ENCODE measurements at regions not wholly inside any gene's neighbourhood (a gene's known extent, or its start where the extent isn't known, plus 50 kb on each side); places are given as distances from the start of the nearest gene placed in this dataset.

DNA sequence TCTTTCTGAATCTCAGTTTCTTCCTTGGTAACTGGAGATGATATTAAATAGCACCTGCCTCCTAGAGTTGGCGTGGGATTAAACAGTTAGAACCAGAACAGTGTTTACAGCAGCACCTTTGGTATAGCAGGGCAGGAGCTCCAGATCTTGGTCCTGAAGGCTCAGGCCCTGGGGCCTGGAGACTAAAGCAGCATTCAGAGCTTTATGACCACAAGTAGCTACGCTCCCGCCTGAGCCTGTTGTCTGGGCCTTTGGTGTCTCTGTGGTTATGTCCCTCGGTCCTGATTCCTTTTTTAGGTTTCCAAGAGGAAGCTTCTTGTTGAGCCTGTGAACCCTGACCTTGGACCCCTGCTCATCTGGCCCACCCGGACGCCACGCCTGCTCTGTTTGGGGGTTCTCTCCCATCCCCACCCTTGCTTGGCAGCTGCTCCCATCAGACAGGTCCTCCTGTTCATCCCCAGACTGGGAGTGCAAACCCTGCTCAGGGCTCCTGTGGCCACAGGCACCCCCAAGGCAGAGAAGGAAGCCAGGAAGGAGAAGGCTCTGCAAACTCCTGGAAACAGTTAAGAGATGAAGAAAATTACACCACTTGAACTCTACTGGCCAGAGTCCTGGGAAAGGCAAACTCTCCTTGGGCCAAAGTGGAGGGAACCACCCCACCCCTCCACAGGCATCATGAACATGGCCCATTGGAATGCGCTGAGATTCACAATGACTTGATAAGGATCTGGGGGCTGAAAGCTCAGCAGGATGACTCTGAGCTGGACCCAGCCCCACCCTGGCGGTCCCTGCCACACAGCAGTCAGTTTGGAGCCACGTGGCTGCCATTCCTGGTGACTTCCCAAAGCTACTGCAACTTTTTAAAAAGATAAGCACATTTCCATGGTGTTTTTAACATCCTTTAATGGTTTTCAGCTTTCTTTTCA lies 50.1 kb upstream of the TMEM72 start:
- H3K4me3 ChIP-seq (ENCODE audit: low read length) = no peak overlapping the region
- TF ChIP-seq, protein P1, sequence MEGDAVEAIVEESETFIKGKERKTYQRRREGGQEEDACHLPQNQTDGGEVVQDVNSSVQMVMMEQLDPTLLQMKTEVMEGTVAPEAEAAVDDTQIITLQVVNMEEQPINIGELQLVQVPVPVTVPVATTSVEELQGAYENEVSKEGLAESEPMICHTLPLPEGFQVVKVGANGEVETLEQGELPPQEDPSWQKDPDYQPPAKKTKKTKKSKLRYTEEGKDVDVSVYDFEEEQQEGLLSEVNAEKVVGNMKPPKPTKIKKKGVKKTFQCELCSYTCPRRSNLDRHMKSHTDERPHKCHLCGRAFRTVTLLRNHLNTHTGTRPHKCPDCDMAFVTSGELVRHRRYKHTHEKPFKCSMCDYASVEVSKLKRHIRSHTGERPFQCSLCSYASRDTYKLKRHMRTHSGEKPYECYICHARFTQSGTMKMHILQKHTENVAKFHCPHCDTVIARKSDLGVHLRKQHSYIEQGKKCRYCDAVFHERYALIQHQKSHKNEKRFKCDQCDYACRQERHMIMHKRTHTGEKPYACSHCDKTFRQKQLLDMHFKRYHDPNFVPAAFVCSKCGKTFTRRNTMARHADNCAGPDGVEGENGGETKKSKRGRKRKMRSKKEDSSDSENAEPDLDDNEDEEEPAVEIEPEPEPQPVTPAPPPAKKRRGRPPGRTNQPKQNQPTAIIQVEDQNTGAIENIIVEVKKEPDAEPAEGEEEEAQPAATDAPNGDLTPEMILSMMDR (IDR thresholded peaks at IDR 0.05; ENCODE audit: insufficient read depth, low read depth, low read length, missing control alignments) = no peak
- DNase-seq (ENCODE audit: low read depth) = no peak

All from epithelial cell of esophagus (primary cell).